ENCODE measurements at regions not wholly inside any gene's neighbourhood (a gene's known extent, or its start where the extent isn't known, plus 50 kb on each side); places are given as distances from the start of the nearest gene placed in this dataset.

- TF ChIP-seq CTCF (IDR thresholded peaks at IDR 0.05) (no peak), POLR2A (IDR thresholded peaks at IDR 0.05) (no peak)
These were observed 1214.7 kb downstream of the SORCS3 start for GRCh38 chr10:105855791-105856190.

Measured in uterus (tissue), 2 donors.